ENCODE measurements at regions not wholly inside any gene's neighbourhood (a gene's known extent, or its start where the extent isn't known, plus 50 kb on each side); places are given as distances from the start of the nearest gene placed in this dataset.

DNA sequence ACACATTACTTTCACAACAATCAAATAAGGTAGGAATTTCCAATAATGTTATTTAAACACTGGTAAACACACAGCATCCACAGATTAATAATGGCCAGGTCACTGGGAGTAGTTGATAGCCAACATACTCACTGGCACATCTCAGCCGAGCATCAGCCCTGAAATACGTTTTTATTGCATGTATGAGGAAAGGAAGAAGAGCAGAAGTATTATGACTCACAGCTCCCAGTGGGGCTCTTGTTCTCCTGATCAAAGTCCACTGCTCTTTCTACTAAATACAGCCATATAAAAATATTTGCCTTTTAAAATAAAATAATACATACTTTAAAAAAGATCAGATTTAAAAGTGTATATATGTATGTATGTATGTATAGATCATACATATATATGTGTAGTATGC lies 999.6 kb downstream of the SUCLG1 start:
- Mint-ChIP-seq H3K9me3 (peaks cover 3% of the 10 kb centered on the region), H3K36me3 (ENCODE audit: low read depth) (no peaks in the 10 kb centered on the region), H3K4me3 (no peak overlapping the region), H3K4me1 (ENCODE audit: low read depth) (no peaks in the 10 kb centered on the region), H3K27ac (no peak overlapping the region), H3K27me3 (no peaks in the 10 kb centered on the region)
- intact Hi-C loops (cut with DNase I, micrococcal nuclease), result no loop called here
- Histone ChIP-seq H3K27me3 (ENCODE audit: control insufficient read depth in 1 of 2, insufficient read depth in 2 of 2, low read length in 2 of 2) (no peaks in the 10 kb centered on the region), H3K27ac (ENCODE audit: low read depth in 1 of 2, low read length in 2 of 2) (no peak overlapping the region), H3K4me3 (ENCODE audit: low read length) (no peak overlapping the region), H3K36me3 (ENCODE audit: insufficient read depth, low read length) (no peaks in the 10 kb centered on the region), H3K9me3 (ENCODE audit: control insufficient read depth in 1 of 2, insufficient read depth in 1 of 2, low read length in 2 of 2) (no peaks in the 10 kb centered on the region), H3K4me1 (ENCODE audit: insufficient read depth, low read length) (no peaks in the 10 kb centered on the region)
- CTCF ChIA-PET, result no interaction called here
- DNase-seq (no peak), ATAC-seq (ENCODE audit: poor library complexity) (no peak)
- TF ChIP-seq, protein P1, sequence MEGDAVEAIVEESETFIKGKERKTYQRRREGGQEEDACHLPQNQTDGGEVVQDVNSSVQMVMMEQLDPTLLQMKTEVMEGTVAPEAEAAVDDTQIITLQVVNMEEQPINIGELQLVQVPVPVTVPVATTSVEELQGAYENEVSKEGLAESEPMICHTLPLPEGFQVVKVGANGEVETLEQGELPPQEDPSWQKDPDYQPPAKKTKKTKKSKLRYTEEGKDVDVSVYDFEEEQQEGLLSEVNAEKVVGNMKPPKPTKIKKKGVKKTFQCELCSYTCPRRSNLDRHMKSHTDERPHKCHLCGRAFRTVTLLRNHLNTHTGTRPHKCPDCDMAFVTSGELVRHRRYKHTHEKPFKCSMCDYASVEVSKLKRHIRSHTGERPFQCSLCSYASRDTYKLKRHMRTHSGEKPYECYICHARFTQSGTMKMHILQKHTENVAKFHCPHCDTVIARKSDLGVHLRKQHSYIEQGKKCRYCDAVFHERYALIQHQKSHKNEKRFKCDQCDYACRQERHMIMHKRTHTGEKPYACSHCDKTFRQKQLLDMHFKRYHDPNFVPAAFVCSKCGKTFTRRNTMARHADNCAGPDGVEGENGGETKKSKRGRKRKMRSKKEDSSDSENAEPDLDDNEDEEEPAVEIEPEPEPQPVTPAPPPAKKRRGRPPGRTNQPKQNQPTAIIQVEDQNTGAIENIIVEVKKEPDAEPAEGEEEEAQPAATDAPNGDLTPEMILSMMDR (IDR thresholded peaks at IDR 0.05), result no peak
- POLR2A ChIA-PET, result no interaction called here

DNA sequence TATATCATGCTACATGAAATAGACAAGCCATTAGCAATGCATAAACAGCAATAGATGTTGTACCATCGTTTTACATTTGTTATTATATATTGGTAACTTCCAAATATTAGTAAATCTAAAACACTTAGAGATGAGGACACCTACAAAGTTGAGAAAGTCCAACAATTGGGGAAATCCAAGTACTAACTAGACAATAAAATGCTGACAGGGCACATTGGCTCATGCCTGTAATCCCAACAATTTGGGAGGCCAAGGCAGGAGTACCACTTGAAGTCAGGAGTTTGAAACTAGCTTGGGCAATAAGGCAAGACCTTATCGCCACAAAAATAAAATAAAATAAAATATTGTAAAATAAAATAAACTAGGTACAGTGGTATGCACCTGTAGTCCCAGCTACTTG lies 1023.1 kb downstream of the SUCLG1 start:
- H3K27ac Mint-ChIP-seq, result no peak overlapping the region
- TF ChIP-seq, protein P1 (IDR thresholded peaks at IDR 0.05), result no peak
- H3K27me3 Mint-ChIP-seq, result no peaks in the 10 kb centered on the region
- no peaks in the 10 kb centered on the region for H3K4me1 ChIP-seq (ENCODE audit: insufficient read depth, low read length)
- no peaks in the 10 kb centered on the region for H3K36me3 ChIP-seq (ENCODE audit: insufficient read depth, low read length)
- H3K4me3 Mint-ChIP-seq, result no peak overlapping the region
- no peak overlapping the region for H3K4me3 ChIP-seq (ENCODE audit: low read length)
- H3K9me3 Mint-ChIP-seq, result peaks cover 6% of the 10 kb centered on the region
- DNase-seq, result no peak
- POLR2A ChIA-PET, result no interaction called here
- CTCF ChIA-PET, result no interaction called here
- H3K27me3 ChIP-seq (ENCODE audit: control insufficient read depth in 1 of 2, insufficient read depth in 2 of 2, low read length in 2 of 2), result no peaks in the 10 kb centered on the region
- no peak overlapping the region for H3K27ac ChIP-seq (ENCODE audit: low read depth in 1 of 2, low read length in 2 of 2)
- intact Hi-C loops (cut with DNase I, micrococcal nuclease), result no loop called here
- no peaks in the 10 kb centered on the region for H3K36me3 Mint-ChIP-seq (ENCODE audit: low read depth)
- H3K9me3 ChIP-seq (ENCODE audit: control insufficient read depth in 1 of 2, insufficient read depth in 1 of 2, low read length in 2 of 2), result no peaks in the 10 kb centered on the region
- ATAC-seq (ENCODE audit: poor library complexity), result no peak
- H3K4me1 Mint-ChIP-seq (ENCODE audit: low read depth), result no peaks in the 10 kb centered on the region

DNA sequence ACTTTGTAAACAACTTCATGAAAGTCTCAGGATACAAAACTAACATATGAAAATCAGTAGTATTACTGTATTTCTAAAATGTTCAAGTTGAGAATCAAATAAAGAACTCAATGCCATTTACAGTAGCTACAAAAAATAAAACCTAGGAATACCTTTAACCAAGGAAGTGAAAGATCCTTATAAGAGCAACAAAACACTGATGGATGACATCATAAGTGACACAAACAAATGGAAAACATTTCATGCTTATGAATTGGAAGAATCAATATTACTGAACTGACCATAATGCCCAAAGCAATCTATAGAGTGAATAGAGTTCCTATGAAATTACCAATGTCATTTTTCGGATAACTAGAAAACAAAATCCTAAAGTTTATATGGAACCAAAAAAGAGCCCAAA lies 1038.1 kb downstream of the SUCLG1 start:
- no peaks in the 10 kb centered on the region for H3K27me3 Mint-ChIP-seq
- H3K4me3 ChIP-seq (ENCODE audit: low read length), result no peak overlapping the region
- H3K27ac Mint-ChIP-seq, result no peak overlapping the region
- TF ChIP-seq, protein P1 (IDR thresholded peaks at IDR 0.05), result no peak
- no peaks in the 10 kb centered on the region for H3K4me1 ChIP-seq (ENCODE audit: insufficient read depth, low read length)
- intact Hi-C loops (cut with DNase I, micrococcal nuclease), result no loop called here
- CTCF ChIA-PET, result no interaction called here
- H3K27ac ChIP-seq (ENCODE audit: low read depth in 1 of 2, low read length in 2 of 2), result no peak overlapping the region
- DNase-seq (no peak), ATAC-seq (ENCODE audit: poor library complexity) (no peak)
- H3K9me3 ChIP-seq (ENCODE audit: control insufficient read depth in 1 of 2, insufficient read depth in 1 of 2, low read length in 2 of 2), result peaks cover 7 to 21% of the 10 kb centered on the region in 2 experiments
- peaks cover 22% of the 10 kb centered on the region for H3K9me3 Mint-ChIP-seq
- POLR2A ChIA-PET, result no interaction called here
- H3K27me3 ChIP-seq (ENCODE audit: control insufficient read depth in 1 of 2, insufficient read depth in 2 of 2, low read length in 2 of 2), result no peaks in the 10 kb centered on the region
- no peak overlapping the region for H3K4me3 Mint-ChIP-seq
- no peaks in the 10 kb centered on the region for H3K4me1 Mint-ChIP-seq (ENCODE audit: low read depth)
- H3K36me3 ChIP-seq (ENCODE audit: insufficient read depth, low read length), result no peaks in the 10 kb centered on the region
- no peaks in the 10 kb centered on the region for H3K36me3 Mint-ChIP-seq (ENCODE audit: low read depth)
